Right atrium auricular region (tissue), 2 donors: ENCODE measurements at regions not wholly inside any gene's neighbourhood (a gene's known extent, or its start where the extent isn't known, plus 50 kb on each side); places are given as distances from the start of the nearest gene placed in this dataset.

Source experiments
- DNase-seq: peaks from one replicate; pipeline ENCODE4 v3.0.0-alpha.2; 2019; ENCODE audit warnings: low spot score
- H3K27ac ChIP-seq, 2 donors: fragments of 200-600 bp; sonication (generic); 1 replicate in 1 of 2; 2 replicates in 1 of 2; pipeline ENCODE4 v1.5.1; 2016 to 2019
- H3K27me3 ChIP-seq, 2 donors: fragments of 200-600 bp; sonication (generic); one replicate each; pipeline versions ENCODE4 v1.5.1 to v1.6.0; 2017 to 2019
- H3K36me3 ChIP-seq: fragments of 200-600 bp; sonication (generic); one replicate; pipeline ENCODE4 v1.5.1; 2016
- H3K4me1 ChIP-seq, 2 donors: fragments of 200-600 bp; sonication (generic); one replicate each; pipeline versions ENCODE4 v1.5.1 to v1.6.0; 2017 to 2019
- H3K4me3 ChIP-seq, 2 donors: fragments of 200-600 bp; sonication (generic); 1 replicate in 1 of 2; 2 replicates in 1 of 2; pipeline ENCODE4 v1.5.1; 2017 to 2019; ENCODE audit warnings: mild to moderate bottlenecking in 1 of 2, moderate library complexity in 1 of 2
- H3K9me3 ChIP-seq, 2 donors: fragments of 200-600 bp; sonication (generic); one replicate each; pipeline ENCODE4 v1.5.1; 2019
- TF ChIP-seq, protein P1 (sequence below), 2 donors: fragments of 200-600 bp; sonication (generic); IDR thresholded peaks; one replicate each; pipeline ENCODE4 v1.5.1; 2019; ENCODE audit warnings: antibody characterized with exemption in 2 of 2

DNA sequence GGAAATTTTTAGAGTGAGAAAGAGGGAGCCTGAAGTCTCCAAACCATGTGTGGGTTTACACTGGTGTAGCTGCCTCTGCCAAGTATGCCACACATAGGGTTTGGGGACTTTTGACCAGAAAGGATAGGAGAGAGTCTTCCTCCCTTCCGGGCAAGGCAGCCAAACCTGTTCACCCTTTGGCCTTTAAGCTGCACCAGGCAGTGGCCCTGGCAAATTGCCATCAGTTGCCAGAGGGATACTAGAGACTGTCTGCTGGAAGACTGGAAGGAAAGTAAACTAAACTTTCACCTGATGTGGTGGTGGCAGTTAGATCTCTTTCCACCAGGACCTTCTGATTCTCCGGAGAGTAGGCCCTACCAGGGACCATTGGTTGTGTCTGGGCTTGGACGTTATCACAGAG lies 1263.2 kb downstream of the FAM181B start:
- Histone ChIP-seq H3K27me3 (no peaks in the 10 kb centered on the region), H3K4me1 (no peaks in the 10 kb centered on the region), H3K4me3 (no peak overlapping the region), H3K9me3 (no peaks in the 10 kb centered on the region), H3K36me3 (no peaks in the 10 kb centered on the region), H3K27ac (no peak overlapping the region)
- TF ChIP-seq, protein P1, sequence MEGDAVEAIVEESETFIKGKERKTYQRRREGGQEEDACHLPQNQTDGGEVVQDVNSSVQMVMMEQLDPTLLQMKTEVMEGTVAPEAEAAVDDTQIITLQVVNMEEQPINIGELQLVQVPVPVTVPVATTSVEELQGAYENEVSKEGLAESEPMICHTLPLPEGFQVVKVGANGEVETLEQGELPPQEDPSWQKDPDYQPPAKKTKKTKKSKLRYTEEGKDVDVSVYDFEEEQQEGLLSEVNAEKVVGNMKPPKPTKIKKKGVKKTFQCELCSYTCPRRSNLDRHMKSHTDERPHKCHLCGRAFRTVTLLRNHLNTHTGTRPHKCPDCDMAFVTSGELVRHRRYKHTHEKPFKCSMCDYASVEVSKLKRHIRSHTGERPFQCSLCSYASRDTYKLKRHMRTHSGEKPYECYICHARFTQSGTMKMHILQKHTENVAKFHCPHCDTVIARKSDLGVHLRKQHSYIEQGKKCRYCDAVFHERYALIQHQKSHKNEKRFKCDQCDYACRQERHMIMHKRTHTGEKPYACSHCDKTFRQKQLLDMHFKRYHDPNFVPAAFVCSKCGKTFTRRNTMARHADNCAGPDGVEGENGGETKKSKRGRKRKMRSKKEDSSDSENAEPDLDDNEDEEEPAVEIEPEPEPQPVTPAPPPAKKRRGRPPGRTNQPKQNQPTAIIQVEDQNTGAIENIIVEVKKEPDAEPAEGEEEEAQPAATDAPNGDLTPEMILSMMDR (IDR thresholded peaks at IDR 0.05): no peak
- DNase-seq: no peak

DNA sequence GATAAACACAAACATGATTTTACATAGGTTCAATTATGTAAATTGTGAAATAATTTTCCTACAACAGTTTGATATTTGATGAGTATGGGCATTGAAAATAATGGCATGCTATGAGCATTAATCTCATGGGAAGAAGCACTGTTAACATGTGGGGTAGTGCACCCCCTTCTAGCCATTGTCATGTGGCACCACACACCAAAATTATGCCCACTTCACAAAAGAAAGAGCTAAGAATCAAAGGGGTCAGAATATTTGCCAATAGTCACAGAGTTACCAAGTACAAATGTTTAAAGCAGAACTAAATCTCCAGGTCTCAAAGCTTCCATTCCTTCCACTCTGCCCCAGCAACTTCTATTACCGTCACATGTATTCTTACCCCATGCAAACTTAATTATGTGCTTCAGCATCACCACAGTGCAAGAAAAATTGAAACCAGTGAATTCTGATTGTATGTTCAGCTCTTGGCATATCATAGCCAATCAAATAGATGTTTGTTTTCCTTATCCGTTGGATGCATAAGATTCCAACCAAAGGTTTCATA lies 1273.8 kb downstream of the FAM181B start:
- no peaks in the 10 kb centered on the region for H3K36me3 ChIP-seq
- no peaks in the 10 kb centered on the region for H3K4me1 ChIP-seq
- H3K27ac ChIP-seq: no peak overlapping the region
- no peak for DNase-seq
- H3K27me3 ChIP-seq: no peaks in the 10 kb centered on the region
- no peak overlapping the region for H3K4me3 ChIP-seq
- H3K9me3 ChIP-seq: no peaks in the 10 kb centered on the region
- TF ChIP-seq, protein P1 (IDR thresholded peaks at IDR 0.05): no peak

DNA sequence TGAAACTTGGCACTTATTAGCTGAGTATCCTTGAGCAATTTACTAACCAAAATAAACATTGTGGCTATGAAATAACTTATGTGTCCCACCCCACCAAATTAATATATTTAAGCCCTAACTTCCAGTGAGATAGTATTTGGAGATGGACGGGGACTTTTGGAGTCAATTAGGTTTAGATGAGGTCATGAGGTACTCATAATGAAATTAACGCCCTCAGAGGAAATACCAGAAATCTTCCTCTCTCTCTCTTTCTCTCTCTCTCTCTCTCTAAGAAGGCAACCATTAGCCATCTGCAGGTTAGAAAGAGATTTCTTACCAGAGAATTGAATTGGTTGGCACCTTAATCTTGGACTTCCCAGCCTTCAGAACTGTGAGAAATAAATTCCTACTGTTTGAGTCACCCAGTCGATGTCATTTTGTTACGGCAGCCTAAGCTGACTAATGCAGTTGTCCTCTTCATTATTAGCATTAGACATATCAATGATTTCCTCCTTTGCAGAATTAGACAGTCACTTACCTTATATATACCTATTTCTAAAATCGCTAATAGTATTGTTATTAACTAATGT lies 1284.0 kb downstream of the FAM181B start:
- H3K9me3 ChIP-seq: no peaks in the 10 kb centered on the region
- no peaks in the 10 kb centered on the region for H3K36me3 ChIP-seq
- no peak overlapping the region for H3K27ac ChIP-seq
- TF ChIP-seq, protein P1 (IDR thresholded peaks at IDR 0.05): no peak
- no peaks in the 10 kb centered on the region for H3K4me1 ChIP-seq
- no peaks in the 10 kb centered on the region for H3K27me3 ChIP-seq
- no peak for DNase-seq
- no peak overlapping the region for H3K4me3 ChIP-seq

DNA sequence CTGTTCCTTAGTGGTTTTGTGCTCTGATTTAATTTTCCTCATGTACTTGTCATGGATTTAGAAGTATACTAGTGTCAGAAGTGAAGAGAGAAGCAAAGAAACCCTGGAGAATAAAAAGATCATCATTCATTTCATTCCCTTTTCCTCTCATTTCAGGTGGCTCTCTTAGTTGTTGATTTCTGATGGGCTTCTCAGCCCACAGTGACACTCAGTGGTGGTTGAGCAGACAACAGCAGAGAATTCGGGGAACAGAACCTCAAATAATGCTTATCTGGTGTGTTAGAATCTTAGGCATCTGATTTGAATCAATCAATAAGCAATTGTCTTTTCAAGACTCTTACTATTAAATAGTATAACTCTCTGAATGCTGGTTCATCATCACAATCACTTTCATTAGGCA lies 1289.4 kb downstream of the FAM181B start:
- TF ChIP-seq, protein P1 (IDR thresholded peaks at IDR 0.05): peak in 1 of 2 donors; percentile 14
- no peak for DNase-seq

DNA sequence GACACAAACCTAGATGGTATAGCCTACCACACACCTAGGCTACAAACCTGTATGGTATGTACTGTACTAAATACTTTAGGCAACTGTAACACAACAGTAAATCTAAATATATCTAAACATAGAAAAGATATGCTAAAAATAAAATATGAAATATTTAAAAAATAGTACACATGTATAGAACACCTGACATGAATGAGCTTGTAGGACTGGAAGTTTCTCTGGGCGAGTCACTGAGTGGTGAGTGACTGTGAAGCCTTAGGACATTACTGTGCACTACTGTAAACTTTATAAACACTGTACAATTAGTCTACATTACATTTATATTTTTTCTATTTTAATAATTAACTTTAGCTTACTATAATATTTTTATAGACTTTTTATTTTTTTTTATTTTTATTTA lies 1301.3 kb downstream of the FAM181B start:
- Histone ChIP-seq H3K27ac (no peak overlapping the region), H3K9me3 (no peaks in the 10 kb centered on the region), H3K27me3 (no peaks in the 10 kb centered on the region), H3K36me3 (no peaks in the 10 kb centered on the region), H3K4me1 (no peaks in the 10 kb centered on the region), H3K4me3 (no peak overlapping the region)
- DNase-seq: no peak
- TF ChIP-seq, protein P1 (IDR thresholded peaks at IDR 0.05): no peak

More for the DNA sequence above, 1289.4 kb downstream of the FAM181B start:
- no peak overlapping the region for H3K27ac ChIP-seq
- H3K4me1 ChIP-seq: no peaks in the 10 kb centered on the region
- no peaks in the 10 kb centered on the region for H3K36me3 ChIP-seq
- H3K4me3 ChIP-seq: no peak overlapping the region
- H3K27me3 ChIP-seq: no peaks in the 10 kb centered on the region
- no peaks in the 10 kb centered on the region for H3K9me3 ChIP-seq

DNA sequence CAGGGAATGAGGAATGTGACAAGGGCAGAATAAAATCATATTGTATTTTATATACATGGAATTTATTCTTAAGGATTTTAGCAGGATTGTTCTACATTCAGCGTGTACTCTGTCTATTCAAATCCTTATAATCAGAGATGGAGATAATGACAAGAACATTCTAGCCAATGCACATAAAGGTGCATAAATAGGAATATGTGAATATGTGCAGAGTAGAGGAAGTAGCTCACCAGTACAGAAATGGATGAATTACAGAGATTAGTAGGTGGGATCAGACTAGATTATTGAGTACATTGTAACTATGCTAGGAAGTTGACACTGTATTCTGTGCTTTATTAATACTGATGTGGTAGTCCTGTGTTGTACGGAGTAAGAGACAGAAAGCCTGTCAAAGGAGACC lies 1308.8 kb downstream of the FAM181B start:
- Histone ChIP-seq H3K27ac (no peak overlapping the region), H3K4me3 (no peak overlapping the region), H3K27me3 (no peaks in the 10 kb centered on the region), H3K36me3 (no peaks in the 10 kb centered on the region), H3K4me1 (no peaks in the 10 kb centered on the region), H3K9me3 (no peaks in the 10 kb centered on the region)
- DNase-seq: no peak
- TF ChIP-seq, protein P1 (IDR thresholded peaks at IDR 0.05): no peak
